ENCODE measurements at regions not wholly inside any gene's neighbourhood (a gene's known extent, or its start where the extent isn't known, plus 50 kb on each side); places are given as distances from the start of the nearest gene placed in this dataset.

- Histone ChIP-seq H4K20me1 (ENCODE audit: insufficient read depth, low read length) (no peaks in the 10 kb centered on the region), H3K9me3 (ENCODE audit: insufficient read depth, low read depth, low read length) (no peaks in the 10 kb centered on the region), H3K4me3 (ENCODE audit: insufficient read depth, low read depth, low read length) (no peak overlapping the region), H3K27me3 (ENCODE audit: insufficient read depth, low read length) (no peaks in the 10 kb centered on the region), H3K79me2 (ENCODE audit: insufficient read depth, low read length) (no peaks in the 10 kb centered on the region), H2AFZ (ENCODE audit: low read depth, low read length) (no peak overlapping the region), H3K27ac (ENCODE audit: low read depth, low read length) (no peak overlapping the region), H3K4me1 (ENCODE audit: insufficient read depth, low read length) (no peaks in the 10 kb centered on the region), H3K36me3 (ENCODE audit: insufficient read depth, low read length) (no peaks in the 10 kb centered on the region), H3K9ac (ENCODE audit: low read length) (no peak overlapping the region), H3K4me2 (ENCODE audit: low read length) (no peak overlapping the region)
- TF ChIP-seq, protein P1, sequence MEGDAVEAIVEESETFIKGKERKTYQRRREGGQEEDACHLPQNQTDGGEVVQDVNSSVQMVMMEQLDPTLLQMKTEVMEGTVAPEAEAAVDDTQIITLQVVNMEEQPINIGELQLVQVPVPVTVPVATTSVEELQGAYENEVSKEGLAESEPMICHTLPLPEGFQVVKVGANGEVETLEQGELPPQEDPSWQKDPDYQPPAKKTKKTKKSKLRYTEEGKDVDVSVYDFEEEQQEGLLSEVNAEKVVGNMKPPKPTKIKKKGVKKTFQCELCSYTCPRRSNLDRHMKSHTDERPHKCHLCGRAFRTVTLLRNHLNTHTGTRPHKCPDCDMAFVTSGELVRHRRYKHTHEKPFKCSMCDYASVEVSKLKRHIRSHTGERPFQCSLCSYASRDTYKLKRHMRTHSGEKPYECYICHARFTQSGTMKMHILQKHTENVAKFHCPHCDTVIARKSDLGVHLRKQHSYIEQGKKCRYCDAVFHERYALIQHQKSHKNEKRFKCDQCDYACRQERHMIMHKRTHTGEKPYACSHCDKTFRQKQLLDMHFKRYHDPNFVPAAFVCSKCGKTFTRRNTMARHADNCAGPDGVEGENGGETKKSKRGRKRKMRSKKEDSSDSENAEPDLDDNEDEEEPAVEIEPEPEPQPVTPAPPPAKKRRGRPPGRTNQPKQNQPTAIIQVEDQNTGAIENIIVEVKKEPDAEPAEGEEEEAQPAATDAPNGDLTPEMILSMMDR (IDR thresholded peaks at IDR 0.05; ENCODE audit: insufficient read depth, low read depth, low read length): no peak
- TF ChIP-seq EZH2 (IDR thresholded peaks at IDR 0.05; ENCODE audit: insufficient read depth, low read length): no peak
- Mint-ChIP-seq H3K27me3 (ENCODE audit: low read depth, unreplicated experiment) (no peaks in the 10 kb centered on the region), H3K9me3 (ENCODE audit: unreplicated experiment) (no peaks in the 10 kb centered on the region), H3K4me3 (ENCODE audit: unreplicated experiment) (no peak overlapping the region), H3K4me1 (ENCODE audit: low read depth, unreplicated experiment) (no peaks in the 10 kb centered on the region), H3K36me3 (ENCODE audit: low read depth, unreplicated experiment) (no peaks in the 10 kb centered on the region), H3K27ac (ENCODE audit: unreplicated experiment) (no peak overlapping the region)
- DNase-seq (ENCODE audit: low read depth) (no peak), FAIRE-seq (no peak)
Observed at GRCh38 chr4:159735281-159736207, 632.7 kb downstream of the RAPGEF2 start.

DNA sequence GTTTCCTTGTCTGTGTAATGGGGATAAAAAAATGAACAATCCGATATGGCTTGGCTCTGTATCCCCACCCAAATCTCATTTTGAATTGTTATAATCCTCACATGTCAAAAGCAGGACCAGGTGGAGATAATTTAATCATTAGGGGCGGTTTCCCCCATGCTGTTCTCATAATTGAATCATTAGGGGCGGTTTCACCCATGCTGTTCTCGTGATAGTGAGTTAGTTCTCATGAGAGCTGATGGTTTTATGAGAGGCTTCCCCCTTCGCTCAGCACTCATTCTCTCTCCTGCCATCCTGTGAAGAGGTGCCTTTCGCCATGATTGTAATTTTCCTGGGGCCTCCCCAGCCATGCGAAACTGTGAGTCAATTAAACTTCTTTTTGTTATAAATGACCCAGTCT lies 633.5 kb downstream of the RAPGEF2 start:
- H3K4me2 ChIP-seq (ENCODE audit: low read length): no peak overlapping the region
- H3K4me3 Mint-ChIP-seq (ENCODE audit: unreplicated experiment): no peak overlapping the region
- no peaks in the 10 kb centered on the region for H3K4me1 ChIP-seq (ENCODE audit: insufficient read depth, low read length)
- no peaks in the 10 kb centered on the region for H3K36me3 ChIP-seq (ENCODE audit: insufficient read depth, low read length)
- H4K20me1 ChIP-seq (ENCODE audit: insufficient read depth, low read length): no peaks in the 10 kb centered on the region
- FAIRE-seq (no peak), DNase-seq (ENCODE audit: low read depth) (no peak)
- no peaks in the 10 kb centered on the region for H3K9me3 Mint-ChIP-seq (ENCODE audit: unreplicated experiment)
- H3K27ac ChIP-seq (ENCODE audit: low read depth, low read length): no peak overlapping the region
- H3K27ac Mint-ChIP-seq (ENCODE audit: unreplicated experiment): no peak overlapping the region
- H3K9me3 ChIP-seq (ENCODE audit: insufficient read depth, low read depth, low read length): no peaks in the 10 kb centered on the region
- no peaks in the 10 kb centered on the region for H3K79me2 ChIP-seq (ENCODE audit: insufficient read depth, low read length)
- no peaks in the 10 kb centered on the region for H3K27me3 ChIP-seq (ENCODE audit: insufficient read depth, low read length)
- H3K36me3 Mint-ChIP-seq (ENCODE audit: low read depth, unreplicated experiment): no peaks in the 10 kb centered on the region
- H3K4me3 ChIP-seq (ENCODE audit: insufficient read depth, low read depth, low read length): no peak overlapping the region
- H3K27me3 Mint-ChIP-seq (ENCODE audit: low read depth, unreplicated experiment): no peaks in the 10 kb centered on the region
- H2AFZ ChIP-seq (ENCODE audit: low read depth, low read length): no peak overlapping the region
- no peaks in the 10 kb centered on the region for H3K4me1 Mint-ChIP-seq (ENCODE audit: low read depth, unreplicated experiment)
- TF ChIP-seq, protein P1 (IDR thresholded peaks at IDR 0.05; ENCODE audit: insufficient read depth, low read depth, low read length): no peak
- TF ChIP-seq EZH2 (IDR thresholded peaks at IDR 0.05; ENCODE audit: insufficient read depth, low read length): no peak
- no peak overlapping the region for H3K9ac ChIP-seq (ENCODE audit: low read length)

- TF ChIP-seq, protein P1 (IDR thresholded peaks at IDR 0.05; ENCODE audit: insufficient read depth, low read depth, low read length): no peak
- TF ChIP-seq EZH2 (IDR thresholded peaks at IDR 0.05; ENCODE audit: insufficient read depth, low read length): no peak
- H3K9me3 Mint-ChIP-seq (ENCODE audit: unreplicated experiment): no peaks in the 10 kb centered on the region
- no peaks in the 10 kb centered on the region for H3K79me2 ChIP-seq (ENCODE audit: insufficient read depth, low read length)
Observed at GRCh38 chr4:159743971-159744370, 641.1 kb downstream of the RAPGEF2 start.

More at GRCh38 chr4:159743971-159744370, 641.1 kb downstream of the RAPGEF2 start:
- no peak for FAIRE-seq
- no peaks in the 10 kb centered on the region for H3K36me3 ChIP-seq (ENCODE audit: insufficient read depth, low read length)
- no peak for DNase-seq (ENCODE audit: low read depth)
- H3K9me3 ChIP-seq (ENCODE audit: insufficient read depth, low read depth, low read length): no peaks in the 10 kb centered on the region
- no peak overlapping the region for H3K9ac ChIP-seq (ENCODE audit: low read length)
- H4K20me1 ChIP-seq (ENCODE audit: insufficient read depth, low read length): no peaks in the 10 kb centered on the region
- H3K4me1 Mint-ChIP-seq (ENCODE audit: low read depth, unreplicated experiment): no peaks in the 10 kb centered on the region
- H3K4me2 ChIP-seq (ENCODE audit: low read length): no peak overlapping the region
- no peaks in the 10 kb centered on the region for H3K36me3 Mint-ChIP-seq (ENCODE audit: low read depth, unreplicated experiment)
- H3K27me3 ChIP-seq (ENCODE audit: insufficient read depth, low read length): no peaks in the 10 kb centered on the region
- H3K27ac Mint-ChIP-seq (ENCODE audit: unreplicated experiment): no peak overlapping the region
- H3K27me3 Mint-ChIP-seq (ENCODE audit: low read depth, unreplicated experiment): no peaks in the 10 kb centered on the region
- no peak overlapping the region for H3K4me3 ChIP-seq (ENCODE audit: insufficient read depth, low read depth, low read length)
- no peak overlapping the region for H3K4me3 Mint-ChIP-seq (ENCODE audit: unreplicated experiment)
- no peak overlapping the region for H2AFZ ChIP-seq (ENCODE audit: low read depth, low read length)
- no peak overlapping the region for H3K27ac ChIP-seq (ENCODE audit: low read depth, low read length)
- H3K4me1 ChIP-seq (ENCODE audit: insufficient read depth, low read length): no peaks in the 10 kb centered on the region
